C4-2B (cell line): ENCODE measurements at regions not wholly inside any gene's neighbourhood (a gene's known extent, or its start where the extent isn't known, plus 50 kb on each side); places are given as distances from the start of the nearest gene placed in this dataset.

Source experiments
- CTCF ChIP-seq: fragments of 450-650 bp; conservative IDR thresholded peaks from 2 replicates; pipeline ENCODE4 v1.5.1; 2017; ENCODE audit warnings: mild to moderate bottlenecking
- ZFX ChIP-seq: fragments of 450-650 bp; IDR thresholded peaks from 2 replicates; pipeline ENCODE4 v1.6.1; 2017

GRCh38 chr2:167318581-167318980 is 430.3 kb downstream of the XIRP2 start:
- TF ChIP-seq CTCF (no peak), ZFX (no peak)
